HL-60/S4 treated with retinoic acid at 250 ng/mL for 4 days and 3 days (cell line): ENCODE measurements at regions not wholly inside any gene's neighbourhood (a gene's known extent, or its start where the extent isn't known, plus 50 kb on each side); places are given as distances from the start of the nearest gene placed in this dataset.
"Not testable (repeated sequence)": the region's sequence is repeated elsewhere in the genome, so short reads cannot be mapped to it uniquely, and the experiment has no call there.

Source experiments
- in situ Hi-C: fragments of 300-500 bp; cut with MboI; formaldehyde crosslinking; loops from 2 replicates; pipeline ENCODE4 v1.7.0; 2022; ENCODE audit warnings: low sequenced_read_pairs

DNA sequence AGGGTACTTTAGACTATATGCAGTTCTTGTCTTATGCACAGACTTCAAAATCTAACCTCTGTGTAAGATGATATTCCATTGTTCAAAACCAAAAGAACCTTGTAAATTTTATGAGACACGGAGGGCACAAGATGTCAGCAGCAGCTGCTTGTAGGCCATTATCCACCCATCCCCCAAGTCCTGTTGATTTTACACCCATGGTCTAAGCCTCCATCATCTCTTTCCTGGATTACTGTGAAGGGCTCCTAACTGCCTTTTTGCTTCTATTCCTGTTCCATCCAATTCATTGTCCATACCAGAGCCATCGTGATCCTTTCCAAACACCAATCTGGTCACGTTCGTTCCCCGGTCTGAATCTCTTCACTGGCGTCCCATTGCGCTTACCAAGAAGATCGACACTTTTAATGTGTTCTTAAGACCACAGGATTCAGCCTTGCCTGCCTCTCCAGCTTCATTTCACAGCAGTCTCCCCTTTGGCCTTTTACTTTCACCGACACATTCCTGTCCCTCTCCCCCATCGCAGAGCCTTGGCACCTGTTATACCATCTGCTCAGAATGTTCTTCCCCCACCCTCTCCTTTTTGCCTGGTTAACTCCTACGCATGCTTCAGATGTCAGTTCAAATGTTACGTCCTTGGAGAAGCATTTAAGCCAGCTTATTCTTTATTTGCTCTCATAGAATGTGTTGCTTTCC lies 107.3 kb upstream of the POU3F1 start:
- in situ Hi-C loops = no loop called here

DNA sequence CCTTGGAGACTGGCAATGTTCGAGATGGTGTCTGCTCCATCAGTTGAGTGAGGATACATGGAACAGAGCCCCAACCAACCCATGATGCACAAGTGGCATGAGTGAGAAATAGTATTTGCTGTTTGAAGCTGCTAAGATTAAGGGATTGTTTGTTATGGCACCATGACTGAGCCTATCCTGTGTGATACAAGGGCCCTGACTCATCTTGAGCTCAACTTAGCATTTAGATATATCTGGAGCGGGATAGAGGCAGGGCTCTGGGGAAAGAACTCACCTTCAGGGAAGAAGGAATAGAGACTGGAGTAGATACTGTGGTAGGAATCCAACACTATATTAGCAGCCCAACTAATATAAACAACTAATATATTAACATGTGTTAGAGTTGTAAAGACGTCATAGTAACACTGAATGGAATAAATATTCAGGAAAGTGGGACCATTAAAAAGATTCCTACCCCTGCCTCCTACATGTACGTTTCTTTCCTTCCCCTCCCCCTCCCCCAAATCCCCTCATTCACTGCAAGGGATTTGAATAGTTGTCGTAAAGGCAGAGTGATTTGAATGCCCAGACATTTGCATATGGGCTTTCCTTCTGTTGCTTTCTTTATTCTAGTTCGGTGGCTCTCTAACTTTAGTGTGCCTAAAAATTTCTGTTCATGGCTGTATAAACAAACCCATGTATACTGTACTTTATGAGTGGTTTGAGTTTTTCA lies 106.6 kb upstream of the POU3F1 start:
- in situ Hi-C loops = no loop called here

DNA sequence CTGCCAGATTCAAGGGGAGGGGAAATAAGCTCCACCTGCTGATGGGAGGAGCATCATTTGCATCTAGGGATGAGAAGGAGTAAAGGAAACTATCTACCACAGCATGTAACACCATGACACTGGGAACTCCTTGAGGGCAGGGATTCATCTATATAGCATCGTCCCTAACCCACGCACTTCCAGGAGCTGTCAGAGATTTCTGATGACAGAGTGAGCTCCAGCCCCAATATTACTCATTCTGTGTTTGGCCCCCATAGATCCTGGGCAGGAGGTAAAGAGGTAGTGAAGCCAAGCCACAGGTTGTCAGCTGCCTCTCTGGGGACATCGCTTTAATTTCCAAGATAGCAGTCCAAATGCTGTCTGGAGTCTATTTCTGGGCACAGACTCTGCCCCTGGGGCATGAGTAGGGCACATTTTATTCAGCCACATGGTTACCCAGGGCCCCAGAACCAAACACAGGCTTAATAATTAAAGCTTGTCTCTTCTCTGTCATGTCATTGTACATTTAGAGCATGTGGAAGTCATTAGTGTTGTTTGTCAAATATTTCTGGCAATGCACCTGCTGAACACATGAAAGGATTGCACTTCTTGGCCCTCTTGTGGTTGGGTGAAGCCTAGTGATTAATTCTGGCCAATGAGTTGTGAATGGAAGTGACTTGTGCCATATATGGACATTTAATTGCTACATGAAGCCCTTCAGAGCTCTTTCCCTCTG lies 105.9 kb upstream of the POU3F1 start:
- in situ Hi-C loops = no loop called here

DNA sequence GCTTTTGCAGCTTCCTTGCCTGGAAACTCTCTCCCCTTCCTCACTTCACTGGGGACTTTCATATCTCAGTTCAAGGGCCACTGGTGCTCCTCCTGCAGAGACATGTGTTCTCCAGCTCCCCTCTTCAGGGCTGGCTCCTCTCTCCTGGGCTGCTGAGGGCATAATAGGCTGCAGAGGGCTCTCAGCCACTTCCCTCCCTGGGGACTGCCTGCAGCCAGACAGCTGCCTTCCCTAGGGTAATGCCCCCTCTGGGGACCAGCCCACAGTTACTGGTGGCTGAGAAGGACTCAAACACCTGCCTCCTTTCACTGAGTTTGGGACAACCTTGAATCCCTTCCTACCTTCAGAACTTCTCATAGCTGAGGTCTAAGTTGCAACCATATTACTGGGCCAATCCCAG lies 104.8 kb upstream of the POU3F1 start:
- in situ Hi-C loops = no loop called here

DNA sequence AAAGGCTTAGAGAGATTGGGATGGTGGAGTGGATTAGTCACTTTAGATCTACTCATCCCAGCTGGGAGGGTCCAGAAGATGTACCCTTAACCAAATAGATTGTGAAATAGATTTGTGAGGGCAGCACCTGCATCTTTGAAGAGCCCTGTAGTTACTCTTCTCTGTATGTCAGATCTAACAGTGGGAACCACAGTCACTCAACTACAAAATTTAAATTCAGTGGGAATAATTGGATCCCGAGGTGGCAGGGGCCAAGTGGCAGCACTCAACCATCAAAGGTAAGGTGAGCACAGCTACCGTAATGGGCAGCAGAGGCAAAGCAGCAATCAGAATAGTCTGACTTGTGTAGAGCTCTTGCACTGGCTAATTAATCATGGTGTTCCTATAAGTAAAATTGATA lies 99.5 kb upstream of the POU3F1 start:
- in situ Hi-C loops = not testable (repeated sequence)

DNA sequence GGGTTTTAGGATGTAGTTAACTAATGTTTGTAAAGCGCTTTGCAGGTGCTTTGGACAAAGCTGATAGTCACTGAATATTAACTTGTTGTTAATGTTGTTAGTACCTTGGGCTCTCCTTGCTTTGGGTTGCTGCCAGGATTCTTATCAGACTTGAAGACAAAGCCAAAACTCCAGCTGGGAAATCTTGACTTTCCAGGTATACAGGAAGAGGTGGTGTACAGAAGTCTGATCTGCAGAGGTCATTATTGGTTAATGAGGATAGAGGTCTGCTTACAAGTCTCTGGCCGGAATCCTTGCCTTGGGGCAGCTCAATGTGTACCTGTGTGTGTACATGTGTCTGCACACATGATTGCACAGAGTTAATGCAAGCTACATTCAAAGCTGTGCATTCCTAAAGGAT lies 96.0 kb upstream of the POU3F1 start:
- in situ Hi-C loops = no loop called here

DNA sequence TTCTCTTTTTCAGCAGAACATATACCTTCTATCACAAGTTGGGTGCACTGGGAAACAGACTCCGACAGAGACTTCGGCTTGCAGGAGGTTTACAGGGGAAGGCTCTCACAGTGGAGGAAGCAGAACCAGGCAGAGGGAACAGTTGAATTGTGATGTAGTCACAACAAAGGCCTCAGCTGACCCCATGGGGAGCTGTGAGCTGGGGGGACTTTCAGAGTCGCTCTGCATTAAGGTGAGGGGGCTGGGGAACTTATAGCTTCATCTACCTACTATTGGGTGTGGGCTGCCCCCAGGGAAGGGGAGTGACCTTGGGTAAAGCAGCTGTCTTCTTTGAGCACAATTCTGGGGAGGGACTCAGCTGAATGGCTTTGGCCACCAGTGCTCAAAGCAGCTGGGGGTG lies 94.9 kb upstream of the POU3F1 start:
- in situ Hi-C loops = no loop called here

DNA sequence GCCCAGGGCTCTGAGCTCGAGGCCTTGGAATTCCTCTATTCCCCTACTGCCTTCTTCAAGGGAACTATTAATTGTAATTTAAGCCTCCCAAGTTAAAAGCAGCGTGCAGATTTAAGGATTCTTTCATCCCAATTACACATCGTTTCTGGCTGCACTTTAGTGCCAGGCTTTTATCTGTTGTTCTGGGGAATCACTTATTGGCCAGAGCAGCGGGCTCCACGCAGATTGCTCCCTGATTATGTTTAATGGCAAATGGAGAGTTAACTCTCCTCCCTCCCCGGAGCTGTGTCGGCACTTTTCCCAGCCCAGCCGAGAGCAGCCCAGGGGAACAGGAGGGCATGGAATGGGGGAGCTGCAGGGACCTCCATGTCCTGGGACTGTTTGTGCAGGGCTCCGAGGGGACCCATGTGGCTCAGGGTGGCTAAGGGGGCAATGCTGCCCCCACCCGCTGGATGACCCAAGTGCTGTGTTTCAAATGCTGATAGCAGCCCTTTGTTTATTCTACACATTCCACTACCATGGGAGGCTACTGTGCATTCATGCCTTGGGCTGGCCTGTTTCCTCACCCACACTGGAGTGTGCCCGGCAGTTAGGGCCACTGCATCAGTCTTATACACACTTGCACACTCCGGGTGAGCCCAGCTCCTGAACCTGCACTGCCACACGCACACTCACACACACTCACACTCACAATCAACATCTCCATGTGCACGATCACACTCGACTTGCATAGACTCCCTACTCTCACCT lies 93.3 kb upstream of the POU3F1 start:
- in situ Hi-C loops = no loop called here

DNA sequence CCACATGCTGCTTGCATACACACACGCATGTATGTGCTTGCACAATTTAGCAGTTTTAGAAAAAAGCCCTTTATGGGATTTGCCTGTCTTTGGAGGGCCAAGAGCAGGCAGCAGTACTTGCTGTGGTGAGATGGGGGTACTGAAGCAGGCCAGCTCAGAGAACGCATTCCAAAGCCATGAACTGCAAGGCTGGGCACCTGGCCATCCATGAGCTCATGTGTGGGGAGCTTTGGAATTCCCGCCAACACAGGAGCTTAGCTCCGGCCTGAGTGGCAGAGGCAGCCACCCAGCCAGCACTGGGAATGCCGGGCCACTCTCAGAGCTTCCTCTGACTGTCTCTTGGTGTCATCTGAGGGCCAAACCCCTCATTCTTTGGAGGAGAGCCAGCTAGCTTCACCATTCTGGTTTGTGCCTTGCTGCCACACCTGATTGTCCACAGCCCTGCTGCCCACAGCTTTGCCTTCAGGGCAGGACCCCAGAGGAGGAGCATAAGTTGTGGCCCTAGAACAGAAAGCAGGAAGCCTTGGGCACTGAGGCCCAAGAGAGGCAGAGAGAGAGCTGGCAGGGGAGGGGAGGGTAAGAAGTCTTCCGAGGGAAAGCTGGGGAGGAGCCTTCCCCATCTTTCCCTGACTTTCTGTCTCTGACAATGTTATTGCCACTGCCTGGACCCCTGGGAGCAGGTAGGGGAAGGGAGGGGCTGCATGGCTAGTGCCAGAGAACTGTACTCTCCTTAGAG lies 92.1 kb upstream of the POU3F1 start:
- in situ Hi-C loops = no loop called here

DNA sequence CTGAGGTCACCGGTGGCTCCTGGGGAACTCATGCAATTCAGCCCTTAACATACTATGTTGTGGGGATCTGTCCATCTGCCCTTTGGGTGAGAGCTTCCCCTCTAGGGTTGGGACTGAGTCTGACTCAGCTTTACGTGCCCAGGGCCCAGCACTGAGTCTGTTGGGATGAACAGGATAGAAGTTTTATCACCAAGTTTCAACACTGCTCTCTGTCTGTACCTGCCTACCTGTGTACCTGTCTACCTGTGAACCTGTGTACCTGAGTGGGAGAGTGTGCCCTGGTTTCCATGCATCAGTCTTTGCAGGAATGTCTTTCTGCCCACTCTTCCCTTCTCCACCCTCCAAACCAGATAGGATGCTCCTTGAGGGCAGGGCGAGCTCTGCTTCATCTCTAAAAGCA lies 90.6 kb upstream of the POU3F1 start:
- in situ Hi-C loops = no loop called here

DNA sequence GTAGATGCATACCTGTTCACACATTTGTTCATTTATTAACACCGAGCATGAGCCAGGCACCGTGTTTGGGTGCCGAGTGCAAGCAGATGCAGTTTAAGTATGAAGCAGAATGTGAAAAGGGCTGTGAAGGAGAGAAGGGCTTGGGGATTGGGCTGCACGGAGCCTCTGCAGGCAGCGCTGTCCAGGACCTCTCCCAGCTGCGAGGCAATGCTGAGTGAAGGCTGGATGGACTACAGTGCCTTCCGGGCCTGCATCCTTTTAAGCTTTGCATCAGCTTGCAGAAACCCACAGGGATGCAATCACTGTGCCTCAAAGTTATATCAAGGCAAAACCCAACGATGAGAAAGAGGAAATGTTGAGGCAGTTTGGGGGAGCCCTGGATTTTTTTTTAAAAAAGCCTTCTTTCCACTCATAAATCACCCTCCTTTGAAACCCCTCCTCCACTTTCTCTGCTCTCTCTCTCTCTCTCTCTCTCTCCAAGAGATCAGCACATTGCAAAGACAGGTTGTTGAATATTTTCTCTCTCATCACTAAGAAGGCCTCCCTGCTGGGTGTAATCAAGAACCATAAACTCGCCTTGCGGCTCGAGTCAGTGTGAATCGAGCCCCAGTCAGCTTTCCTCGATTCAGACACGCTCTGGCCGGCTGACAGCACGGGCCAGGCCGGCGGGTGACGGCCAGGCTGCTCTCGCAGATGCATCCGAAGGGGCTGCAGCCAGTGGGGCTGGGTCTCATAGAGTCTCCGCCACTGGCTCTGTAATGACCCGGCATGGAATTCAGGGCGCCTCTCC lies 89.2 kb upstream of the POU3F1 start:
- in situ Hi-C loops = no loop called here

DNA sequence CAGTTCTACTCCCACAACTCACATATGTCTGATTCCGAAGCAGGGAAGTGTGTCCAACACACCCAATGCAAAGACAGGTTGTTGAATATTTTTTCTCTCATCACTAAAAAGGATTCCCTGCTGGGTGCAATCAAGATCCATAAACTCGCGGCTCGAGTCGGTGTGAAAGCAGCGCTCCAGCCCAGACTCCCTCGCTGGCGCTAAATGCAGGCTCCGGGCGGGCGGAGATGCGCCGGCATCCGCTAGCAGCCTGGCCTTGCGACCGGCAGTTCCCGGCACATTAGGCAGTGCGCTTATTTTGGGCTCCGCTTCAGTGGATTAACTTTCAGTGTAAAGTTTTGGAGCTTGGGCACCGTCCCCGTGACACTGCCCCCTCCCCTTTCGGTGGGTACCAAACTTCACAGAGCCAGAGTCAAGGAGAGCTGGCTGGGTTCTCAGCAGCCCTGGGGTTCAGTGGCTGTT lies 87.7 kb upstream of the POU3F1 start:
- in situ Hi-C loops = no loop called here

DNA sequence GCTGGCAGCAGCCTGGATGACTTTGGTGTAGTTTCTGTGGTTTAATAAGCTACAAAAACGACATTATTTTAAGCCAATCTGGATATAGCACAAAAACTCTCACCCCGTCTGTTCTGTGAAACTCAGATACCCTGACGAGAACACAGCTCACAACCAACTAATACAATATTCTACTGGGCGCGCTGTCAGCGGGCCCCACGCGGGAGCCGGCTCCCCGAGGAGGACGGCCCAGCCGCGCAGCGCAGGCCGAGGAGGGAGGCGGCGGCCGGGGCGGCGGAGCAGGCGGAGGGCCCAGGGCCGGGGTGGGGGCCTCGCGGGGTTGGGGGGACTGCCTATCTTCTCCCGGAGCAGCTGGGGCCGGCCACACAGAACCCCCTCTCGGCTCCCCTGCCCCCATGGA lies 87.2 kb upstream of the POU3F1 start:
- in situ Hi-C loops = no loop called here

DNA sequence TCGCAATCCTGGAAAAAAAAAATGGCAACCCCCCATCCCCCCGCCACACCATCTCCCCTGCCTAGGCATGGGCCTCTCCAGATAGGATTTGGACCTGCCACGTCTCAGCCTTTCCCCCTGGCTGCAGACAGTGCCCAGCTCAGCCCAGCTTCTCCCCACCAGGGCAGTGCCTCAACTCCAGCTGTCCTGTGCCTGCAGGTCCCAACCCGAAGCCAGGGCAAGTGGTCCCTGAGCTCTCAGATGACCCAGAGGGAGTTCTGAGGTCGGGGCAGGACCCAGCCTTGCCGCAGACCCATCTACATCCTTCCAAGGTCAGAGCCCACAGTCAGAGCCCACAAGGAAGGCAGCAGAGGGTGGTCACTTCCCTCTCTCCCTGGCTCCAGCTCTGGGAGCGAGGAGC lies 86.7 kb upstream of the POU3F1 start:
- in situ Hi-C loops = no loop called here

DNA sequence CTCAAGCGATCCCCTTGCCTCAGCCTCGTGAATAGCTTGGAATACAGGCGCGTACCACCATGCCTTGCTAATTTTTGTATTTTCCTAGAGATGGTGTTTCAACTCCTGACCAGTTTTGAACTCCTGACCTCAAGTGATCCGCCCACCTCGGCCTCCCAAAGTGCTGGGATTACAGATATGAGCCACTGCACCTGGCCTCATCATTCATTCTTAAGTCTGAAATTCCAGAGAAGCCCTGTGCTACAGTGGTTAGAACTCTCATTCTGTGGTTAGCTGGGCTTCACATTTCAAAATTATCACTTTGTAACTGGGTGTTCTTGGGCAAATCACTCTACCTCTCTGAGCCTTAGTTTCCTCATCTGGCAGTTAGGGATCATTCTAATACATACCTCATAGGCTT lies 86.1 kb upstream of the POU3F1 start:
- in situ Hi-C loops = no loop called here

DNA sequence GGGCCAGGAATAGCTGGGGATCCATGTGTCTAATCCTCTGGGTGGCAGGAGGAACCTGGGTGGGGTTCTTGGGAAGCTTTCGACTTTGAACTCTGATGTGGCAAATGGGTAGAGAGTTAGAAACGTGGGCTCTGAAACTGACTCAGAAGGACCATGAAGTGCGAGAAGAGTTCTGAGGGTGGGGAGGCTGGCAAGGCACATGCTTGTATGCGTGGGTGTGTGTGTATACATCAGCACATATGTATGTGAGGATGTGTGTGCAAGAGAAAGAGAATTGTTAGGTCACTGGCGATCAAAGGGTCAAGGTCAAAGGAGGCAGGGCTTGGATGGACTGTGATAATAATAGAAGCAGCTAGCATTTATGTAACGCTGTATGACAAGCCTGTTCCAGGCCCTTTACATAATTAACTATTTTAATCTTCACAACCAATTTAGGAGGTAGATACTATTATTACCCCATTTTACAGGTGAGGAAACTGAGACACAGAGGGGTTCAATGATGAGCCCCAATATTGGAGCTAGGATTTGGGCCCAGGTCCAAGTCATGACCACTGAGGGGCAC lies 84.5 kb upstream of the POU3F1 start:
- in situ Hi-C loops = no loop called here

DNA sequence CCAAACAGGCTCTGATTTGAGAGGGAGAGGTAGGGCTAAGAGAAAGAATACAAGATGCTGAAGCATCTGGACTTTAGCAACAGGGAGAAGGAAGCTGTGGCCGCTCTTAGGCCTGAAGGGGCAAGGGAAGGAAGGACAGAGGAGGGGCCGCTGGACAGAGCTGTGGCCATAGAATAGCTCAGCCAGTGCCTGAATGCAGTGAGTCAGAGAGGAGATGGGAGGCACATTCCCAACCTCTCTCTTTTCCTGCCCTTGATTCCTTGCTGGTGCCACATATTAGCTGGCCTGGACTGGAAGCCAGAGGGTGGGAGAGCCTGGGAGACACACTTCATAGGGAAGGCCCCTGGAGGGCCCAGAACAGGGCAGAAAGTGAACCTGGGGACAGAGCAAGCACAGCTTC lies 83.4 kb upstream of the POU3F1 start:
- in situ Hi-C loops = no loop called here

DNA sequence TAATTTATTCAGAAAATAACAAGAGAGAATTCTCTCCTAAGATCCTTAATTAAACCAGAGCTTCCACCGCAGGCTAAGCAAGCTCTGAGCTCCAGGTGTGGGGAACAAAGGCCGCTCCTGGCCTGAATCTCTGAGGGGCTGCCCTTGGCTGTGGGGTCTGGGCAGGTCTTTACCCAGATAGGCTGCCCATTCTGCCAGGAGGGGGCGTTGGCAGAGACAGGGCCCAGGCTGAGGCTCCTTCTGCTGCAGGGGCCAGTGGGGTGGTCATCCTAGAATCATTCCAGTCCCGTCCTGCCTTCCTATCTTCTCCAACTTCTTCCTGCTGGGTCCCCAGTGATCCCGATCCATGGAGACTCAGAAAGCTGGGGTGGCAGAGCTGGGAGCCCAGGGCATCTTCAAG lies 82.9 kb upstream of the POU3F1 start:
- in situ Hi-C loops = no loop called here

DNA sequence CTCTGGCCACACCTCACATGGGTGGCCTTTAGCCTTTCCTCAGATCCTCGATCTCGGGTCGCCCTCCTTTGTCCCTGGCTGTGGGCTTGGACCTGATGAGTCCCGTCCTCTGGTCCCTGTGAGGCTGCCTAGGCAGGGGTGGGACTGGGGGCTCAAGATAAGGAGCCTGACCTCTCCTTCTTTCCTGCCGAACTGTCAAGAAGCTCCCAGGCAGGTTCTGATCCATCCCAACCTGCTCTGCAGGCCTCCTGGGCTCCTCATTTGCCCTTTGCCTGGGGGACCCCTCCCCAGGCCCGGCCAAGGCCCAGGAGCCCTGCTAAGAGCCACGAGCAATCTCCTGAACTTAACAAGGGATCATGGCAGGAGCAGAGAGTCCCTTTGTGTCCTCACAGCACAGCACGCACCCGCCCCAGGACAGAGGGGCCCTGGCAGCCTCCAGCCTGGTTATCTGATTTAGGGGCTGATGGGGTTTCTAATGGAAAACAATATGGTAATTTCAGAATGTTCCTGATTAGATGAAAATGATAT lies 82.4 kb upstream of the POU3F1 start:
- in situ Hi-C loops = no loop called here
